Heart left ventricle (tissue), 13 donors: ENCODE measurements at regions not wholly inside any gene's neighbourhood (a gene's known extent, or its start where the extent isn't known, plus 50 kb on each side); places are given as distances from the start of the nearest gene placed in this dataset.

Experiments
- POLR2A ChIP-seq, 2 donors: fragments of 450-650 bp; IDR thresholded peaks; one replicate each; pipeline ENCODE4 v1.6.1; 2017; ENCODE audit warnings: antibody characterized with exemption in 2 of 2, mild to moderate bottlenecking in 2 of 2, moderate library complexity in 2 of 2
- TF ChIP-seq, protein P1 (sequence below), 12 donors: fragments of 200-600 bp; sonication (generic) in 4 of 12; IDR thresholded peaks; one replicate each; pipeline versions ENCODE4 v1.5.0 to v1.8.0; 2018 to 2022; ENCODE audit warnings: antibody characterized with exemption in 12 of 12, mild to moderate bottlenecking in 5 of 12
- donor health status: ischemic (EF 13 %, LVEDD 7.1; RV severe dilation, severe dysfunction).
- donor health status: DM: no; HTN: yes; CAD: no.
- donor health status: DM: no; HTN: no; CAD: no.
- donor health status: ischemic (EF 25% LVEDD 6.9; RV normal size, moderate dysfunction).
- donor health status: ischemic (EF 25% LVEDD 5.7; RV mildly dilated, moderate dysfunction).
- donor health status: ischemic (EF 35%, LVEDD 5.7; RV mildly dilated, moderate dysfunction).
- donor health status: nonischemic (EF 11% LVEDD 7.7; RV severe dilation, severe dysfunction).
- donor health status: DM: yes; HTN: yes; CAD: no.
- donor health status: PGD.
- donor health status: ischemic (EF 29% LVEDD 5.4; RV normal size, mild dysfunction).
- donor health status: nonischemic (EF 23%, LVEDD 6.1; RV moderate dilation, normal function).

DNA sequence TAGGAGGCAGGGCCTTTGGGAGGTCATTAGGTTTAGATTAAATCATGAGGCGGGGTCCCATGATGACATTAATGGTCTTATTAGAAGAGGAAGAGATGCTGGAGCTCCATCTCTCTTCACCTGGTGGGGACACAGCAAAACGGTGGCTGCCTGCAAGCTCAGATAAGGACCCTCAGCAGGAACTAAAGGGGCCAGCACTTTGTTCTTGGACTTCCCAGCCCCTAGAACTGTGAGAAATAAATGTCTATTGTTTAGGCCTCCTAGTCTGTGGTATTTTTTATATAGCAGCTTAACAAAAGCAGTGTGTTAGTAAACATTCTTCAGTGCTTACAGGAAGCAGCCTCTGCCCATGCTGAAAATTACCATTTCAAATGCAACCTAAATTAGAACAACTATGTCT lies 157.6 kb downstream of the FOXA2 start:
- TF ChIP-seq, protein P1, sequence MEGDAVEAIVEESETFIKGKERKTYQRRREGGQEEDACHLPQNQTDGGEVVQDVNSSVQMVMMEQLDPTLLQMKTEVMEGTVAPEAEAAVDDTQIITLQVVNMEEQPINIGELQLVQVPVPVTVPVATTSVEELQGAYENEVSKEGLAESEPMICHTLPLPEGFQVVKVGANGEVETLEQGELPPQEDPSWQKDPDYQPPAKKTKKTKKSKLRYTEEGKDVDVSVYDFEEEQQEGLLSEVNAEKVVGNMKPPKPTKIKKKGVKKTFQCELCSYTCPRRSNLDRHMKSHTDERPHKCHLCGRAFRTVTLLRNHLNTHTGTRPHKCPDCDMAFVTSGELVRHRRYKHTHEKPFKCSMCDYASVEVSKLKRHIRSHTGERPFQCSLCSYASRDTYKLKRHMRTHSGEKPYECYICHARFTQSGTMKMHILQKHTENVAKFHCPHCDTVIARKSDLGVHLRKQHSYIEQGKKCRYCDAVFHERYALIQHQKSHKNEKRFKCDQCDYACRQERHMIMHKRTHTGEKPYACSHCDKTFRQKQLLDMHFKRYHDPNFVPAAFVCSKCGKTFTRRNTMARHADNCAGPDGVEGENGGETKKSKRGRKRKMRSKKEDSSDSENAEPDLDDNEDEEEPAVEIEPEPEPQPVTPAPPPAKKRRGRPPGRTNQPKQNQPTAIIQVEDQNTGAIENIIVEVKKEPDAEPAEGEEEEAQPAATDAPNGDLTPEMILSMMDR (IDR thresholded peaks at IDR 0.05): no peak
- no peak for TF ChIP-seq POLR2A (IDR thresholded peaks at IDR 0.05)
